LoVo (cell line): ENCODE measurements at regions not wholly inside any gene's neighbourhood (a gene's known extent, or its start where the extent isn't known, plus 50 kb on each side); places are given as distances from the start of the nearest gene placed in this dataset.
A peak's percentile ranks its signal among the peaks of the same experiment; 100 is the strongest.
"Not testable (repeated sequence)": the region's sequence is repeated elsewhere in the genome, so short reads cannot be mapped to it uniquely, and the experiment has no call there.

Experiments
- DNase-seq: peaks from one replicate; pipeline ENCODE4 v3.0.0-alpha.2; 2016; ENCODE audit warnings: low spot score

DNA sequence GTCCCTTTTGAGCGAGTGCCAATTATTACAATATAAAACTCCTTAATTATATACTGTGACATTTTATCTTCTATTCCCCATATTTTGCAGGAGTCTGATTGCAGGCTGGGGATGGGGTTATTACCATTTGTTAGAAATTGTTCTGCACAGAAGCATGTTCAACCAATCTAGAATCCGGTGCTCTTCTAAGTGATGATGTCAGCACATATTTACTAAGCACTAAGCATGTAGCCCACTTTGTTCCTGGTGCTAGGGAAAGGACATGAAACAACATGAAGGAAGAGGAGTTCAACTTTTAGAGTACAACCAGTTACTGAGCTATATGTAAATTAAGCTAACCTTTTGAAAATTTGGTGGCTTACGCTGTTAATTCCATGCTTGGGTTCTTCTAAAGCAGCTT, 52.8 kb upstream of the IL1RAPL2 start:
- no peak for DNase-seq

GRCh38 chrX:104510801-104511200, 55.2 kb upstream of the IL1RAPL2 start:
- DNase-seq: no peak

- no peak for DNase-seq
Observed at GRCh38 chrX:104502460-104502859, 63.5 kb upstream of the IL1RAPL2 start.

DNA sequence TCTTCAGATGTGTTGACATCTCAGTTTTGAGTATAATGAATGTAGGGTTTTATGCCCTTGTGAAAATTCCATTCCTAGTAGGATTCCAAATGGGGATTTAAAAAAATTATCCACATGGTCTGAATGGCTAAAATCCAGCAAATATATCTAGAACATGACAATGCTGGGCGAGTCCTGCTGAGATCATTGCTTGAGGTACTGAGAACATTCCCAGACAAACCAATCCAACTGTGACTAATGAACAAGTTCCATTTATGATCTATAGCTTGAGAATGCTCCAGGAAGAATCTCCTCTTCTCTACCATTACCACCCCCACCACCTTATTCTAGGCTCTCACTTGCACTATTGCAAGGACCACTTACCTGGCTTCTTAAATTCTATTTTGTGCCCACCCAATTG, 77.2 kb upstream of the IL1RAPL2 start:
- DNase-seq: no peak

GRCh38 chrX:104486691-104487090, 79.3 kb upstream of the IL1RAPL2 start:
- DNase-seq: no peak

DNA sequence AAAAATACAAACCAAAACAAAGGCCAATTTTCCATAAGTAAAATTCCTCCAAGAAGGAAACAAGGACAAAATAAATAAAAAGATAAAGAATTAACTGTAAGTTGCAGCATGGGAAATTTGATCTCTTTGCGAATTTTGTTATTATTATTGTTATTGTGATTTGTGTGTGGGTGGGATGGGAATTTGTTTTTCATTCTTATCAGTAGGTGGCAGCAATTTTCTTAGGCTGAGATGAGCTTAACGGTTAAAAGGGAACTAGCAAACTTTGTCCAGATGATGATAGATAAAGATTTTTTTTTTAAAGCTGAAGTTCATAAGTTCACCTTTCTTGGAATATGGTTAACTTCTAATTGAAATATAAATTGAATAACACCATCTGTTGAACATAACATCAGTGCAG, 83.2 kb upstream of the IL1RAPL2 start:
- no peak for DNase-seq

- no peak for DNase-seq
Observed at GRCh38 chrX:104469771-104470170, 96.2 kb upstream of the IL1RAPL2 start.

DNA sequence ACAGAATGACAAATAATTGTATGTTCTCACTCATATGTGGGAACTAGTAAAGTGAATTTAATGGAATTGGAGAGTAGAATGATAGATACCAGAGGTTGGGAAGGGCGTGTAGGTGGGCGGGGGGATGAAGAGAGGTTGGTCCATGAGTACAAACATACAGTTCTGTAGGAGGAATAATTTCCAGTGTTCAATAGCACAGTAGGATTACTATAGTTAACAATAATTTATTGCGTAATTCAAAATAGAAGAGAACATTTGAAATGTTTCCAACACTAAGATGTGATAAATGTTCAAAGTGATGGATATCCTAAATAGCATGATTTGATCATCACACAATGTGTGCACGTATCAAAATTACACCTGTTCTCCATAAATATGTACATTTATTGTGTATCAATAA, 106.2 kb upstream of the IL1RAPL2 start:
- no peak for DNase-seq

- not testable (repeated sequence) for DNase-seq
Observed at GRCh38 chrX:104457130-104457529, 108.9 kb upstream of the IL1RAPL2 start.

DNA sequence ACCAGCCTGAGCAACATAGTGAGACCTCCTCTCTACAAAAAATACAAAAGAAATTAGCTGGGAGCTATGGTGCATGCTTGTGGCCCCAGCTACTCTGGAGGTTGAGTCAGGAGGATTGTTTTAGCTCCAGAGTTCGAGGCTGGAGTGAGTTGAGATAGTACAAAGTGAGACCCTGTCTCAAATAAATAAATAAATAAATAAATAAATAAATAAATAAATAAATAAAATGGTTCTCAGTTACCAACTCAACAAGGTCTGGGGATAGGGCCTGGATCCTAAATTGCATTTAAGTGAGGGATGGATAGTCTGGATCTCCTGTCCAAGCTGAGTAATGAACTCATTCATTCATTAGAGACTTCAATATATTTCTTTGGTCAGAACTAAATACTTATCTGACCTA, 115.7 kb upstream of the IL1RAPL2 start:
- DNase-seq: no peak

GRCh38 chrX:104445591-104445990, 120.4 kb upstream of the IL1RAPL2 start:
- DNase-seq: no peak

DNA sequence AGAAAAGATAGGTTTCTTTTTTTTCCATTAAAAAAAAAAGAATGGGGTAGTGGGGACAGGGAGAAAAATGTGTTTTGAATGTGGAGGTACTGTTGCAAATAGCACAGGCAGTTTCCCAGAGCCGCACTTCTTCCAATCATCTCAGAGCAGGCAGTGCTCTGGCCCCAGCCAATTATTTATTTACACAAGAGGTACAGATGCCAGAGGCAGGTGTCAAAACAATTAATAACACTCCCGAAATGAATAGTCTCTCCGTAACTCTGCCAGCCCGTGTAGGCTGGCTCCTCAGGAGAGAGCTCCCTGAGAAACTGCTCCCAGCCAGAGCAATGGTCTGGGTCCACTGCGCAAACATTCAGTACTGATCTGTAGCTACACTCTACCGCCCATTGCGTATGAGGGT, 130.8 kb upstream of the IL1RAPL2 start:
- DNase-seq: no peak

DNA sequence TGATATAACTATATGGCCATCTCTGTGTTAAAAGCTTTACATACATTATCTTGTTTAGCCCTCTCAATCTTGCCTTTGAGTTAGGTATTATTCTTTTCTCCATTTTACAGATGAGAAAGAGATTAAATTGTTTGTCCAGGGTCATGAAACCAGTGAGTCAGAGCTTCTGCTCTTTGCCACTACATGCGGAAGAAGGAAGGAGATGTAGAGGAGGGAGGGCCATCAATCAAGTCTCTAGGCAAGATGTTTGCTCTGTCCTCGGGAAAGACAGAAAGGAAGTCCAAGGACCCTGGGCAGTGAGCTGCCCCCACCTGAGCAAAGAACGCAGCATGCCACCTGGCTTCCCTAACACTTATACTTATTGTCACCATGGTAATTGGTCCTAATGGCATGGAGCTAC, 133.7 kb upstream of the IL1RAPL2 start:
- peak; percentile 41 for DNase-seq

- peak; percentile 23 for DNase-seq
Observed at GRCh38 chrX:104430742-104431119, 135.3 kb upstream of the IL1RAPL2 start.

- no peak for DNase-seq
Observed at GRCh38 chrX:104430072-104430741, 135.8 kb upstream of the IL1RAPL2 start.

DNA sequence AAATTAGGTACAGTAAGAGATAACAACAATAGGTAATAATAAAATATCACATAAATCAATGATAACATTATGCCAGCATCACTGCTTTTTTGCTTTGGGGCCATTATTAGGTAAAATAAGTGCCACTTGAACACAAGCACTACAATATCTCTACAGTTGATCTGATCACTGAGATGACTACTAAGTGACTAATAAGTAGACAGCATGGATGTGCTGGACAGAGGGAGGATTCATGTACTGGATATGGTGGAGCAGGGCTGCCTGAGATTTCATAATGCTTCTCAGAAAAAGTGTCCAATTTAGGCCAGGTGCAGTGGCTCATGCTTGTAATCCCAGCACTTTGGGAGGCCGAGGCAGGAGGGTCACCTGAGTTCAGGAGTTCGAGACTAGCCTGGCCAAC, 137.8 kb upstream of the IL1RAPL2 start:
- DNase-seq: no peak

GRCh38 chrX:104427693-104428092, 138.3 kb upstream of the IL1RAPL2 start:
- no peak for DNase-seq

- no peak for DNase-seq
Observed at GRCh38 chrX:104427073-104427472, 138.9 kb upstream of the IL1RAPL2 start.

DNA sequence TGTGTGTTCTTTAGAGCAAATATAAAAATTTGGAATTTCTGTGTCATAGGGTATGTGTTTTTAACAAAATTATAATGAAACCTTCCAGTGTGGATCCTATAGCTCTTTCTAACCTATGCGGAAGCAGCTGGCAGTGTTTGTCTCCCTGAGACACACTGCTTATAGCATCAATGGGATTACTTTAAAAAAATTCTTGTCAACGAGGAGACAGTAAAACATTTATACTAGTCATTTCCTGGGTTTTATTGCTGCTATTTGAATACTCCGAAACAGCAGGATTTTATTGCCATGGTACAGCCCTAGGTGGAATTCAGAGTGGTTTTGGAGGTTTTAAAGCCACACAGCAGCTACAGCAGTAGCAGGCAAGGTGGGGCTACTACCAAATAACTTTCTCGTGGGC, 145.1 kb upstream of the IL1RAPL2 start:
- DNase-seq: peak; percentile 27

- no peak for DNase-seq
Observed at GRCh38 chrX:104419926-104420325, 146.1 kb upstream of the IL1RAPL2 start.

DNA sequence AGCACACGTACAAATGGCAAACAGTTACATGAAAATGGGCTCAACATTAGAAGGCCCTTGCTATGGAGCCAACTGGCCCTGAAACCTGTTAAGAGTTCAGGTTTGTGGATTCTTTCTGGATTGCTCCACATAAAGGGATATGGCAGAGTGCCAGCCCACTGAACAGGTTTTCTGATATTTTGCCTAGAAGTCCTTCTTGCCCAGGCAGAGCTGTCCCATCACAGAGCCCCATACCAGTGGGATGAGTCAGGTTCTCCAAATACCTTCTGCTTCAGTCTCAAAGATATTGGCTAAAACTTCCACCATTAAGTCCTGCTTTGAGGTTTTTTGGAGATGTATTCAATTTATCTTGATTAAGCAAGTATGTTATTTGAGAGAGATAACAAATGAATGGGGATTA, 146.8 kb upstream of the IL1RAPL2 start:
- DNase-seq: peak; percentile 24

DNA sequence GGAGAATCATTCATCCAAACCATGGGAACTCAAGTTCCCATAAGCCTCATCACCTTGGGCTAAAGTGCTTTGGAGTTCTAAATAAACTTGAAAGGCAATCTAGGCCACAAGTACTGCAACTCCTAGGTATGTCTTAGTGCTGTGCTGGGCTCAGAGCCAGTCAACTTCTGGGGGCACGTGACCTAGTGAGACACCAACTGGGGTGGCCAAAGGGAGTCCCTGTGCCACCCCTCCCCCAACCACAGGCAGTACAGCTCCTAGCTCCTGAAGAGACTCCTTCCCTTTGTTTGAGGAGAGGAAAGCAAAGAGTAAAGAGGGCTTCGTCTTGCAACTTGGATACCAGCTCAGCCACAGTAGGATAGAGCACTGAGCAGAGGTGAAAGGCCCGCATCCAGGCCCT, 154.2 kb upstream of the IL1RAPL2 start:
- no peak for DNase-seq

DNA sequence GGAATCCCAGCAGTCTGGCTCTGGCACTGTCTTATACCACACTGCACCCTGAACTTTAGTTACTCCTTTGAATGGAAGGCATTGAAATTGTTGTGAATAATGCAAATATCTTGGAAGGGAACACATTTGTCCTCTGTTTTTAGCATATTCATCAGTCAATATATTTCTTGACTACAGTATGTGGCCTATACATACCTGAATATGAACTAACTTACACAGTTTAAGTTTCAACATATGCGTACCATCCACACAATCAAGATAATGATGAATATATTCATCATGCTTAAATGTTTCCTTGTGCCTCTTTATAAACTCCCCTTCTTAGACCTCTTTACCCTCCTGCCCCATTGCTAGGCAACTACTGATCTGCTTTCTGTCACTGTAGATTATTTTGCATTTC, 145.7 kb upstream of the ESX1 start:
- DNase-seq: no peak

- no peak for DNase-seq
Observed at GRCh38 chrX:104392350-104392749, 137.6 kb upstream of the ESX1 start.

DNA sequence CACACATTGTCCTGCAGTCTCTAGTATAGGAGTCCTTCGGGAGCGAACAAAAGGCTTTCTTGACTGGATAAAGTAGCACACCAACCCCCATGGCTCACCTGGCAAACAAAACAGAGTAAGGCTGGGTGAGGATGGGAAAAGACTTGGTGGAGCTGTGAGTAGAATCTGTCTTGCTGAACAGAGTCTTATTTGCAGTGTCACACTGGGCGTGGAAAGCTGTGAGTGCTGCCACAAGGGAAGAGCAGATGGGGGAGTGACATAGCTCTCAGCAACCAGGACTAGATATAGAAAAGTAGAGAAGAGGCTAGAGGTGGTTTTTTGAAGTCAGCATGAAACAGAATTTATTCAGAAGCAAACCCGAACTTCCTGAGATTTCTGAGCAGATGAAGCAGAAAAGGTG, 137.2 kb upstream of the ESX1 start:
- no peak for DNase-seq
